ENCODE measurements at regions not wholly inside any gene's neighbourhood (a gene's known extent, or its start where the extent isn't known, plus 50 kb on each side); places are given as distances from the start of the nearest gene placed in this dataset.

GRCh38 chr10:29403208-29403607, 114.3 kb downstream of the LYZL1 start:
- DNase-seq, result no peak

GRCh38 chr10:29407280-29407858, 118.5 kb downstream of the LYZL1 start:
- no peak for DNase-seq

Data from stimulated activated CD4-positive, alpha-beta T cell treated with anti-CD3 and anti-CD28 coated beads, Interleukin-12 subunit alpha, Interleukin-12 subunit beta, amount 100 ng/mL, for 4 hours (primary cell).